GM12878 (cell line): ENCODE measurements at regions not wholly inside any gene's neighbourhood (a gene's known extent, or its start where the extent isn't known, plus 50 kb on each side); places are given as distances from the start of the nearest gene placed in this dataset.

Experiments used
- ATF7 ChIP-seq: fragments of 450-650 bp; IDR thresholded peaks from 2 replicates; pipeline ENCODE4 v1.6.1; 2016; ENCODE audit warnings: low read depth, mild to moderate bottlenecking
- BMI1 ChIP-seq: fragments of 450-650 bp; IDR thresholded peaks from 2 replicates; pipeline ENCODE4 v1.6.1; 2016; ENCODE audit warnings: mild to moderate bottlenecking, moderate library complexity, borderline replicate concordance
- ETV6 ChIP-seq, 2 experiments: fragments of 450-650 bp in 1 of 2; IDR thresholded peaks in 1 of 2; conservative IDR thresholded peaks in 1 of 2; 2 replicates each; pipeline ENCODE4 v1.6.1; 2014; ENCODE audit warnings: antibody characterized with exemption in 1 of 2, borderline replicate concordance in 1 of 2, low read depth in 1 of 2, mild to moderate bottlenecking in 1 of 2, moderate library complexity in 1 of 2
- HDAC2 ChIP-seq: fragments of 200-600 bp; sonication (generic); IDR thresholded peaks from 2 replicates; pipeline ENCODE4 v1.6.1; 2017
- HDAC6 ChIP-seq: fragments of 200-600 bp; sonication (generic); IDR thresholded peaks from one replicate; pipeline ENCODE4 v1.8.0; 2017; ENCODE audit warnings: antibody characterized with exemption; ENCODE audit not compliant: unreplicated experiment
- IKZF1 ChIP-seq: fragments of 450-650 bp; conservative IDR thresholded peaks from 2 replicates; pipeline ENCODE4 v1.6.1; 2017; ENCODE audit warnings: antibody characterized with exemption, mild to moderate bottlenecking
- IKZF2 ChIP-seq, 2 experiments: fragments of 450-650 bp; IDR thresholded peaks; 2 replicates each; pipeline ENCODE4 v1.6.1; 2017; ENCODE audit warnings: mild to moderate bottlenecking in 2 of 2, moderate library complexity in 2 of 2
- MXI1 ChIP-seq: fragments of 150-350 bp; IDR thresholded peaks from 2 replicates; pipeline ENCODE4 v1.6.1; 2011; ENCODE audit warnings: low read depth, mild to moderate bottlenecking, inconsistent platforms, low read length, improper control_type of control experiment
- SP1 ChIP-seq: IDR thresholded peaks from one replicate; pipeline ENCODE4 v1.6.1; 2011; ENCODE audit warnings: low read depth, low read length
- SREBF1 ChIP-seq: IDR thresholded peaks from 2 replicates; pipeline ENCODE4 v1.6.1; 2012; ENCODE audit warnings: mild to moderate bottlenecking, low read length
- STAT3 ChIP-seq: IDR thresholded peaks from 2 replicates; pipeline ENCODE4 v1.6.1; 2011; ENCODE audit warnings: low read depth, low read length, improper control_type of control experiment
- TBL1XR1 ChIP-seq: IDR thresholded peaks from 2 replicates; pipeline ENCODE4 v1.6.1; 2012; ENCODE audit warnings: low read depth, low read length, improper control_type of control experiment
- YY1 ChIP-seq: IDR thresholded peaks from 2 replicates; pipeline ENCODE4 v1.6.1; 2011; ENCODE audit warnings: low read depth, mild to moderate bottlenecking, low read length
- ZNF207 ChIP-seq: fragments of 450-650 bp; IDR thresholded peaks from 2 replicates; pipeline ENCODE4 v1.6.1; 2014; ENCODE audit warnings: antibody characterized with exemption, mild to moderate bottlenecking, borderline replicate concordance
- ZNF274 ChIP-seq: IDR thresholded peaks from one replicate; pipeline ENCODE4 v1.8.0; 2011; ENCODE audit not compliant: insufficient read length, insufficient read depth
- ZSCAN29 ChIP-seq: fragments of 450-650 bp; IDR thresholded peaks from 2 replicates; pipeline ENCODE4 v1.6.1; 2017; ENCODE audit warnings: mild to moderate bottlenecking, moderate library complexity
- TF ChIP-seq, protein P1 (sequence below): IDR thresholded peaks from 2 replicates; pipeline ENCODE4 v1.6.1; 2012; ENCODE audit warnings: improper control_type of control experiment, low read depth, low read length; ENCODE audit not compliant: insufficient replicate concordance
- TF ChIP-seq, protein P2 (sequence below): fragments of 450-650 bp; IDR thresholded peaks from 2 replicates; pipeline ENCODE4 v1.6.1; 2017; ENCODE audit warnings: antibody characterized with exemption, mild to moderate bottlenecking, moderate library complexity
- TF ChIP-seq, protein P3 (sequence below): fragments of 450-650 bp; IDR thresholded peaks from 2 replicates; pipeline ENCODE4 v1.6.1; 2018; ENCODE audit warnings: mild to moderate bottlenecking, low read depth, moderate library complexity; ENCODE audit not compliant: partially characterized antibody

DNA sequence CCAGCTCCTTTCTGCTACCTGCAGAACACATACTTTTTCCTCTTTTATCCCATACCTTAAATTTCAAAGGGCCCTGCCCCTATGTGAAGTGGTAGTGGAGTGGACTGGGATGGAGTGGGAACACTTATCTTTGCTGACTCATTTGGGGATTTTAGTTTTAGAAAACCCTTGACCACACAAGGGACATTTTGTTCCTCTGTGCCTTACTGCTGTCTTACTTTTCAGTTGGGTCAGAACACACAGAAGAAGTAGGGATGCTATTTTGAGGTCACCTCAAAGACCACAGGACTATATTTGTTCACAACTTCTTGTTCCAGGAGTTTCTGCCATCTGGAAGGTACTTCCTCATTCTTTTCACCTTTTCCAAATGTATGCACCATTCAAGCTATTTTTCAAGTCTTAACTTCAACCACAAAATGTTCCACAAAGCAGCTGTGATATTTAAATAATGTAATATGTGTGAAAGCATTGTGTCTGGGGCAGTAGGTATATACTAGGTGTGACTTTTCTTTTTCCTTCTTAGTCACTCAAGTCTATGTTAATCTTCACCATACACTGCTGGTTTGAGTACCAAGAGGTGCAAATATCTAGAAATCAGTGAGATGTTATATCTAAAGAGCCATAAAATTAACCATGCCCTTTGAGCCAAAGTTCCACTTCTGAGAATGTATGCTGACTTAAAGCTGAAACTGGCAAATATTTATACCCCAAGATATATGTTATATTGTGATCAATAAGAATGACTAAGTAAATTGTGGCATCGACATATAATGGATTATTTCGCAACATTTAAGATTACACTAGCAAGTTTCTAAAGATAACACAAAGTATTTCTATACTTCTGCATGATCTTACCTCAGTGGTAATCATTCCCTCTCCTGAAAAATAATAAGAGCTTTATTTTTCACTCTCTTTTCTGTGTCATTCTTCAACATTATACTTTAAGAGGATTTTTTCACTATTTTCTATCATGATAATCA, 308.5 kb downstream of the MRPL39 start (continued):
- TF ChIP-seq, protein P1, sequence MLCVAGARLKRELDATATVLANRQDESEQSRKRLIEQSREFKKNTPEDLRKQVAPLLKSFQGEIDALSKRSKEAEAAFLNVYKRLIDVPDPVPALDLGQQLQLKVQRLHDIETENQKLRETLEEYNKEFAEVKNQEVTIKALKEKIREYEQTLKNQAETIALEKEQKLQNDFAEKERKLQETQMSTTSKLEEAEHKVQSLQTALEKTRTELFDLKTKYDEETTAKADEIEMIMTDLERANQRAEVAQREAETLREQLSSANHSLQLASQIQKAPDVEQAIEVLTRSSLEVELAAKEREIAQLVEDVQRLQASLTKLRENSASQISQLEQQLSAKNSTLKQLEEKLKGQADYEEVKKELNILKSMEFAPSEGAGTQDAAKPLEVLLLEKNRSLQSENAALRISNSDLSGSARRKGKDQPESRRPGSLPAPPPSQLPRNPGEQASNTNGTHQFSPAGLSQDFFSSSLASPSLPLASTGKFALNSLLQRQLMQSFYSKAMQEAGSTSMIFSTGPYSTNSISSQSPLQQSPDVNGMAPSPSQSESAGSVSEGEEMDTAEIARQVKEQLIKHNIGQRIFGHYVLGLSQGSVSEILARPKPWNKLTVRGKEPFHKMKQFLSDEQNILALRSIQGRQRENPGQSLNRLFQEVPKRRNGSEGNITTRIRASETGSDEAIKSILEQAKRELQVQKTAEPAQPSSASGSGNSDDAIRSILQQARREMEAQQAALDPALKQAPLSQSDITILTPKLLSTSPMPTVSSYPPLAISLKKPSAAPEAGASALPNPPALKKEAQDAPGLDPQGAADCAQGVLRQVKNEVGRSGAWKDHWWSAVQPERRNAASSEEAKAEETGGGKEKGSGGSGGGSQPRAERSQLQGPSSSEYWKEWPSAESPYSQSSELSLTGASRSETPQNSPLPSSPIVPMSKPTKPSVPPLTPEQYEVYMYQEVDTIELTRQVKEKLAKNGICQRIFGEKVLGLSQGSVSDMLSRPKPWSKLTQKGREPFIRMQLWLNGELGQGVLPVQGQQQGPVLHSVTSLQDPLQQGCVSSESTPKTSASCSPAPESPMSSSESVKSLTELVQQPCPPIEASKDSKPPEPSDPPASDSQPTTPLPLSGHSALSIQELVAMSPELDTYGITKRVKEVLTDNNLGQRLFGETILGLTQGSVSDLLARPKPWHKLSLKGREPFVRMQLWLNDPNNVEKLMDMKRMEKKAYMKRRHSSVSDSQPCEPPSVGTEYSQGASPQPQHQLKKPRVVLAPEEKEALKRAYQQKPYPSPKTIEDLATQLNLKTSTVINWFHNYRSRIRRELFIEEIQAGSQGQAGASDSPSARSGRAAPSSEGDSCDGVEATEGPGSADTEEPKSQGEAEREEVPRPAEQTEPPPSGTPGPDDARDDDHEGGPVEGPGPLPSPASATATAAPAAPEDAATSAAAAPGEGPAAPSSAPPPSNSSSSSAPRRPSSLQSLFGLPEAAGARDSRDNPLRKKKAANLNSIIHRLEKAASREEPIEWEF: no peak
- TF ChIP-seq ZNF274 (no peak), IKZF2 (IDR thresholded peaks at IDR 0.05) (peak; percentile 100), ZSCAN29 (peak; percentile 67; the same call in 1 of the 2 replicates), HDAC2 (no peak), ZNF207 (no peak), ETV6 (conservative IDR thresholded peaks at IDR 0.05 in 1 of 2, IDR thresholded peaks at IDR 0.05 in 1 of 2; ENCODE audit: borderline replicate concordance in 1 of 2, low read depth in 1 of 2) (peak in 1 of 2 experiments; percentile 66; a peak in 1 of 4 replicates), SREBF1 (peak; percentile 43; the same call in 1 of the 2 replicates), SP1 (no peak), TBL1XR1 (peak; percentile 81; the same call in 1 of the 2 replicates), MXI1 (peak; percentile 68; the same call in 1 of the 2 replicates), ATF7 (peak; percentile 88), HDAC6 (no peak), STAT3 (no peak), YY1 (0 out of 2 replicates have a peak, but pooled peaks have one; percentile 38), BMI1 (peak; percentile 92), IKZF1 (peak; percentile 100)
- TF ChIP-seq, protein P2, sequence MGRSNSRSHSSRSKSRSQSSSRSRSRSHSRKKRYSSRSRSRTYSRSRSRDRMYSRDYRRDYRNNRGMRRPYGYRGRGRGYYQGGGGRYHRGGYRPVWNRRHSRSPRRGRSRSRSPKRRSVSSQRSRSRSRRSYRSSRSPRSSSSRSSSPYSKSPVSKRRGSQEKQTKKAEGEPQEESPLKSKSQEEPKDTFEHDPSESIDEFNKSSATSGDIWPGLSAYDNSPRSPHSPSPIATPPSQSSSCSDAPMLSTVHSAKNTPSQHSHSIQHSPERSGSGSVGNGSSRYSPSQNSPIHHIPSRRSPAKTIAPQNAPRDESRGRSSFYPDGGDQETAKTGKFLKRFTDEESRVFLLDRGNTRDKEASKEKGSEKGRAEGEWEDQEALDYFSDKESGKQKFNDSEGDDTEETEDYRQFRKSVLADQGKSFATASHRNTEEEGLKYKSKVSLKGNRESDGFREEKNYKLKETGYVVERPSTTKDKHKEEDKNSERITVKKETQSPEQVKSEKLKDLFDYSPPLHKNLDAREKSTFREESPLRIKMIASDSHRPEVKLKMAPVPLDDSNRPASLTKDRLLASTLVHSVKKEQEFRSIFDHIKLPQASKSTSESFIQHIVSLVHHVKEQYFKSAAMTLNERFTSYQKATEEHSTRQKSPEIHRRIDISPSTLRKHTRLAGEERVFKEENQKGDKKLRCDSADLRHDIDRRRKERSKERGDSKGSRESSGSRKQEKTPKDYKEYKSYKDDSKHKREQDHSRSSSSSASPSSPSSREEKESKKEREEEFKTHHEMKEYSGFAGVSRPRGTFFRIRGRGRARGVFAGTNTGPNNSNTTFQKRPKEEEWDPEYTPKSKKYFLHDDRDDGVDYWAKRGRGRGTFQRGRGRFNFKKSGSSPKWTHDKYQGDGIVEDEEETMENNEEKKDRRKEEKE: no peak
- TF ChIP-seq, protein P3, sequence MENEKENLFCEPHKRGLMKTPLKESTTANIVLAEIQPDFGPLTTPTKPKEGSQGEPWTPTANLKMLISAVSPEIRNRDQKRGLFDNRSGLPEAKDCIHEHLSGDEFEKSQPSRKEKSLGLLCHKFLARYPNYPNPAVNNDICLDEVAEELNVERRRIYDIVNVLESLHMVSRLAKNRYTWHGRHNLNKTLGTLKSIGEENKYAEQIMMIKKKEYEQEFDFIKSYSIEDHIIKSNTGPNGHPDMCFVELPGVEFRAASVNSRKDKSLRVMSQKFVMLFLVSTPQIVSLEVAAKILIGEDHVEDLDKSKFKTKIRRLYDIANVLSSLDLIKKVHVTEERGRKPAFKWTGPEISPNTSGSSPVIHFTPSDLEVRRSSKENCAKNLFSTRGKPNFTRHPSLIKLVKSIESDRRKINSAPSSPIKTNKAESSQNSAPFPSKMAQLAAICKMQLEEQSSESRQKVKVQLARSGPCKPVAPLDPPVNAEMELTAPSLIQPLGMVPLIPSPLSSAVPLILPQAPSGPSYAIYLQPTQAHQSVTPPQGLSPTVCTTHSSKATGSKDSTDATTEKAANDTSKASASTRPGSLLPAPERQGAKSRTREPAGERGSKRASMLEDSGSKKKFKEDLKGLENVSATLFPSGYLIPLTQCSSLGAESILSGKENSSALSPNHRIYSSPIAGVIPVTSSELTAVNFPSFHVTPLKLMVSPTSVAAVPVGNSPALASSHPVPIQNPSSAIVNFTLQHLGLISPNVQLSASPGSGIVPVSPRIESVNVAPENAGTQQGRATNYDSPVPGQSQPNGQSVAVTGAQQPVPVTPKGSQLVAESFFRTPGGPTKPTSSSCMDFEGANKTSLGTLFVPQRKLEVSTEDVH: no peak
